ENCODE measurements at regions not wholly inside any gene's neighbourhood (a gene's known extent, or its start where the extent isn't known, plus 50 kb on each side); places are given as distances from the start of the nearest gene placed in this dataset.

DNA sequence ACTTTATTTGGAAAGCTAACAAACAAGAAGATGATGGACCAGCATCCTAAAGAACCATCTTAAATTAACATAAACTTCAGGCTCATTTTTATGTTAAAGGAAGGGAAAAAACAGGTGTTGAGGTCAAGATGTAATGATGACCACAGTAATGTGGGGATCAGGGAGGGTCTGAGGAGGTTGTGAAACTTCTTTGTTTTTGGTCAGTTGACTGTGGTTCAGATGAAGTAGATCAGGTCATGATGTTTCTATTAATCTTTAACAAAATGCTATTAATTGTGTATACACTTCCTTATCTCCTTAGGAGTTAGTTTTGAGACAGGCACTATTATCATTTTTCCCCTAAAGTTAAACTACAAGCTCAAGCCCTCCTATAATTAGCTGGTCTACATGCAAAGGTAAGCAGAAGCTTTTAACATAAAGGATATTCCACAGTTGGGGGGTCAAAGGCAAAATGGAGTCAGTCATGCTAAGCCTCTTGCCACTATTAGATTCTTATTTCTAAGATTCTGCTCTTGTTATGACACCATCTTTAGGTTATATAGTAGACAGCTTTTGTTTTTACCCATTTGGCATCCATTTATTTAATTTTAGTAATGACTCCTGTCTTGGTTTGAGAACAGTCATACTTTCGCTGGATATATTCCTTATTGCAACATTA lies 800.1 kb upstream of the PCDH9 start:
- TF ChIP-seq, protein P1, sequence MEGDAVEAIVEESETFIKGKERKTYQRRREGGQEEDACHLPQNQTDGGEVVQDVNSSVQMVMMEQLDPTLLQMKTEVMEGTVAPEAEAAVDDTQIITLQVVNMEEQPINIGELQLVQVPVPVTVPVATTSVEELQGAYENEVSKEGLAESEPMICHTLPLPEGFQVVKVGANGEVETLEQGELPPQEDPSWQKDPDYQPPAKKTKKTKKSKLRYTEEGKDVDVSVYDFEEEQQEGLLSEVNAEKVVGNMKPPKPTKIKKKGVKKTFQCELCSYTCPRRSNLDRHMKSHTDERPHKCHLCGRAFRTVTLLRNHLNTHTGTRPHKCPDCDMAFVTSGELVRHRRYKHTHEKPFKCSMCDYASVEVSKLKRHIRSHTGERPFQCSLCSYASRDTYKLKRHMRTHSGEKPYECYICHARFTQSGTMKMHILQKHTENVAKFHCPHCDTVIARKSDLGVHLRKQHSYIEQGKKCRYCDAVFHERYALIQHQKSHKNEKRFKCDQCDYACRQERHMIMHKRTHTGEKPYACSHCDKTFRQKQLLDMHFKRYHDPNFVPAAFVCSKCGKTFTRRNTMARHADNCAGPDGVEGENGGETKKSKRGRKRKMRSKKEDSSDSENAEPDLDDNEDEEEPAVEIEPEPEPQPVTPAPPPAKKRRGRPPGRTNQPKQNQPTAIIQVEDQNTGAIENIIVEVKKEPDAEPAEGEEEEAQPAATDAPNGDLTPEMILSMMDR (IDR thresholded peaks at IDR 0.05; ENCODE audit: insufficient read depth, low read depth, low read length) = no peak
- TF ChIP-seq EZH2 (IDR thresholded peaks at IDR 0.05; ENCODE audit: insufficient read depth, low read length) = no peak
